Glomerular visceral epithelial cell (primary cell): ENCODE measurements at regions not wholly inside any gene's neighbourhood (a gene's known extent, or its start where the extent isn't known, plus 50 kb on each side); places are given as distances from the start of the nearest gene placed in this dataset.

Source experiments
- DNase-seq: peaks from one replicate; pipeline ENCODE4 v3.0.0-alpha.2; 2016; ENCODE audit errors: extremely low spot score

GRCh38 chr13:74669149-74669548, 534.9 kb upstream of the KLF12 start:
- no peak for DNase-seq

- no peak for DNase-seq
These were observed 533.5 kb upstream of the KLF12 start for GRCh38 chr13:74667656-74668203.

GRCh38 chr13:74662905-74663304, 528.7 kb upstream of the KLF12 start:
- no peak for DNase-seq

GRCh38 chr13:74661851-74662250, 527.6 kb upstream of the KLF12 start:
- DNase-seq = no peak

- DNase-seq = no peak
These were observed 523.6 kb upstream of the KLF12 start for GRCh38 chr13:74657765-74658164.

GRCh38 chr13:74651121-74651520, 516.9 kb upstream of the KLF12 start:
- DNase-seq = no peak

GRCh38 chr13:74647991-74648390, 513.8 kb upstream of the KLF12 start:
- DNase-seq = no peak

GRCh38 chr13:74647211-74647610, 513.0 kb upstream of the KLF12 start:
- DNase-seq = no peak

- no peak for DNase-seq
These were observed 511.9 kb upstream of the KLF12 start for GRCh38 chr13:74646091-74646490.

- DNase-seq = no peak
These were observed 511.4 kb upstream of the KLF12 start for GRCh38 chr13:74645586-74645985.

- no peak for DNase-seq
These were observed 510.0 kb upstream of the KLF12 start for GRCh38 chr13:74644229-74644628.

- DNase-seq = no peak
These were observed 507.4 kb upstream of the KLF12 start for GRCh38 chr13:74641586-74641985.

GRCh38 chr13:74633734-74634133, 499.5 kb upstream of the KLF12 start:
- no peak for DNase-seq

- DNase-seq = no peak
These were observed 495.8 kb upstream of the KLF12 start for GRCh38 chr13:74629985-74630384.

- no peak for DNase-seq
These were observed 491.3 kb upstream of the KLF12 start for GRCh38 chr13:74625541-74625940.

GRCh38 chr13:74623761-74624160, 489.6 kb upstream of the KLF12 start:
- DNase-seq = no peak

- no peak for DNase-seq
These were observed 488.1 kb upstream of the KLF12 start for GRCh38 chr13:74622284-74622683.

- no peak for DNase-seq
These were observed 486.5 kb upstream of the KLF12 start for GRCh38 chr13:74620711-74621110.

GRCh38 chr13:74620308-74620707, 486.1 kb upstream of the KLF12 start:
- DNase-seq = no peak

- no peak for DNase-seq
These were observed 463.3 kb upstream of the KLF12 start for GRCh38 chr13:74597526-74597925.

- no peak for DNase-seq
These were observed 462.5 kb upstream of the KLF12 start for GRCh38 chr13:74596691-74597090.

- no peak for DNase-seq
These were observed 459.5 kb upstream of the KLF12 start for GRCh38 chr13:74593688-74594087.

GRCh38 chr13:74586847-74587246, 452.6 kb upstream of the KLF12 start:
- DNase-seq = no peak

- no peak for DNase-seq
These were observed 442.2 kb upstream of the KLF12 start for GRCh38 chr13:74576420-74576819.

- DNase-seq = peak; percentile 45
These were observed 441.5 kb upstream of the KLF12 start for GRCh38 chr13:74575729-74576125.
